Prostate gland (tissue), 2 donors: ENCODE measurements at regions not wholly inside any gene's neighbourhood (a gene's known extent, or its start where the extent isn't known, plus 50 kb on each side); places are given as distances from the start of the nearest gene placed in this dataset.

Experiments used
- DNase-seq: peaks from one replicate; pipeline ENCODE4 v3.0.0-alpha.2; 2019; ENCODE audit warnings: low spot score
- H3K27ac ChIP-seq, 2 donors: fragments of 200-600 bp; sonication (generic); 2 replicates each; pipeline ENCODE4 v1.5.1; 2017 to 2019
- H3K27me3 ChIP-seq: fragments of 200-600 bp; sonication (generic); replicated peaks from 2 replicates; pipeline ENCODE4 v1.5.1; 2019; ENCODE audit not compliant: insufficient read depth
- H3K36me3 ChIP-seq, 2 donors: fragments of 200-600 bp; sonication (generic); 1 replicate in 1 of 2; 2 replicates in 1 of 2; pipeline versions ENCODE4 v1.5.1 to v1.8.1; 2017 to 2019
- H3K4me1 ChIP-seq: fragments of 200-600 bp; sonication (generic); replicated peaks from 2 replicates; pipeline ENCODE4 v1.5.1; 2019
- H3K4me3 ChIP-seq, 2 donors: fragments of 200-600 bp; sonication (generic); 2 replicates each; pipeline ENCODE4 v1.5.1; 2017 to 2019
- H3K9me3 ChIP-seq: fragments of 200-600 bp; sonication (generic); 2 replicates; pipeline ENCODE4 v1.5.1; 2017
- CTCF ChIP-seq, 4 experiments: fragments of 200-600 bp in 2 of 4; fragments of 450-650 bp in 2 of 4; sonication (generic) in 2 of 4; IDR thresholded peaks; 1 replicate in 3 of 4; 2 replicates in 1 of 4; pipeline ENCODE4 v1.5.1; 2016 to 2019; ENCODE audit warnings: antibody characterized with exemption in 4 of 4, mild to moderate bottlenecking in 2 of 4, moderate library complexity in 2 of 4
- POLR2A ChIP-seq: fragments of 450-650 bp; IDR thresholded peaks from one replicate; pipeline ENCODE4 v1.6.1; 2016; ENCODE audit warnings: antibody characterized with exemption, mild to moderate bottlenecking
- POLR2AphosphoS5 ChIP-seq: sonication (generic); formaldehyde crosslinking; IDR thresholded peaks from one replicate; pipeline ENCODE4 v1.6.1; 2017; ENCODE audit warnings: antibody characterized with exemption
- WGBS: methylation state at CpG from one replicate; pipeline ENCODE4 v1.1.5; 2018; 5-methylcytosine and 5-hydroxymethylcytosine counted together
- intact Hi-C: fragments of 100-400 bp; cut with DNase I; formaldehyde crosslinking; loops from one replicate; pipeline ENCODE4 v1.14.2; 2022

DNA sequence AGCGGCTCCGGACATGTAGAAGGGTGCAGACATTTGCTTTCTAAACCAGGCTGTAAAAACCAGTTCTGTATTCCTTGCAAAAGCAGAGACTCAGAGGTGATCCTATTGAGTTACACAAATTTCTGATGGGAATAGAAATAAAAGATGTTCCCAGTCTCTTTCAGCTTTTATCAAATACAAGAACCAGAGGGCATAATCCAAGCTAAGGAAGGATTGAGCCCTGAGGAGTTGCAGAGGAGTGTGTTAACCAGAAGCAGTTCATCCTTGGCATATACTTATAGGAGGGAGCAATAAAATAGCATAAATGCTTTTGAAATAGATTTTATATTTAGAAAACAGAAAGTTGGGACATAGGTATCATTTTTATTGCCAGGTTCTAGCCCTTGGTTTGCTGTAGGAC is 75.3 kb downstream of the KIF4B start:
- no peaks in the 10 kb centered on the region for H3K27me3 ChIP-seq
- no peaks in the 10 kb centered on the region for H3K36me3 ChIP-seq
- WGBS: 81% methylated on average over 2 of the region's 2 CpGs
- H3K27ac ChIP-seq: no peak overlapping the region
- intact Hi-C loops: no loop called here
- TF ChIP-seq POLR2AphosphoS5: no peak
- no peak for TF ChIP-seq CTCF (IDR thresholded peaks at IDR 0.05)
- TF ChIP-seq POLR2A: no peak
- DNase-seq: no peak
- no peak overlapping the region for H3K4me3 ChIP-seq
- H3K4me1 ChIP-seq: no peaks in the 10 kb centered on the region
- H3K9me3 ChIP-seq: no peaks in the 10 kb centered on the region

DNA sequence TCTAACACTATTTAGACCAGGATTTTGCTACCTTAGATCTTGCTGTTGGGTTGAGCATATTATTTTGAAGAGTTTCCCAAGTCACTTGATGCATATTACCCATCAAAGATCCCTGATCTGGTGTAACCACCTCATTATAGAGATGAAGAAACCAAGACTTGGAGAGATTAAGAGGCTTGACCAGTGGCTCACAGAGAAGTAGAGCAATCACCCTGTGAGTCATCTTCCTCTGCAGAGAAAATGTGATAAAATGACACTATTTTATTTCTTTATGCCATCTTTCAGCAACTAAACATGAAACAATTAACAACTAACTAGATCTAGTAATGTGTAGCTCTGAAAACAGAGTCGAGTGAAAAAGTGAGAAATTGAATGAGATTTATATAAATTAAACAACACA is 76.1 kb downstream of the KIF4B start:
- no peak for TF ChIP-seq POLR2AphosphoS5
- TF ChIP-seq POLR2A: no peak
- no peak for TF ChIP-seq CTCF (IDR thresholded peaks at IDR 0.05)
- H3K4me3 ChIP-seq: no peak overlapping the region
- DNase-seq: no peak
- H3K4me1 ChIP-seq: no peaks in the 10 kb centered on the region
- intact Hi-C loops: no loop called here
- WGBS: 93% methylated on average over 1 of the region's 1 CpG
- H3K9me3 ChIP-seq: no peaks in the 10 kb centered on the region
- no peaks in the 10 kb centered on the region for H3K27me3 ChIP-seq
- no peaks in the 10 kb centered on the region for H3K36me3 ChIP-seq
- H3K27ac ChIP-seq: no peak overlapping the region

- WGBS: 16% methylated on average over 2 of the region's 2 CpGs
- Histone ChIP-seq H3K4me1 (no peaks in the 10 kb centered on the region), H3K4me3 (no peak overlapping the region), H3K36me3 (no peaks in the 10 kb centered on the region), H3K9me3 (no peaks in the 10 kb centered on the region), H3K27me3 (no peaks in the 10 kb centered on the region), H3K27ac (no peak overlapping the region)
- intact Hi-C loops: no loop called here
- DNase-seq: no peak
- no peak for TF ChIP-seq CTCF (IDR thresholded peaks at IDR 0.05)
These were observed 77.6 kb downstream of the KIF4B start for GRCh38 chr5:155091063-155091648.

GRCh38 chr5:155091768-155092717 is 78.5 kb downstream of the KIF4B start:
- Histone ChIP-seq H3K9me3 (no peaks in the 10 kb centered on the region), H3K36me3 (no peaks in the 10 kb centered on the region), H3K27ac (no peak overlapping the region), H3K27me3 (no peaks in the 10 kb centered on the region), H3K4me3 (no peak overlapping the region), H3K4me1 (no peaks in the 10 kb centered on the region)
- 90% methylated on average over 2 of the region's 2 CpGs for WGBS
- TF ChIP-seq POLR2AphosphoS5 (no peak), POLR2A (no peak), CTCF (IDR thresholded peaks at IDR 0.05) (no peak)
- DNase-seq: no peak
- intact Hi-C loops: no loop called here

DNA sequence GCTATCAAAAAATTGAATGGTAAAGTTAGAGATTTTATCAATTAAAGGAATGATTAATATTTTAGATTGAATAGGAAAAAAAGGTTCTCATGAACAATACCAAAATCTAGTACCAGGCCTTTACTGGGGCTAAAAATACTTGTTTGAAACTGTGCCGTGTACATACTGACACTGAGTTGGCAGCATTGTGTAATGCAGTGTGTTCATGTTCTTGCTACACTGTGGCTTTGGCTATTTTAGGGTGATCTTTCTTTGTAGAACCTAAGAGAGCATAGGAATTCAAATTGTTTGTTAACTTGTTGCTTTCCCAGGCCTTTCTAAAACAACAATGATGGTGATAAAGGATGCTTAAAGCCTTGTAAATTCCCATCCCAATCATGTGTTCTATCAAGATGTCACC is 80.9 kb downstream of the KIF4B start:
- H3K4me1 ChIP-seq: no peaks in the 10 kb centered on the region
- no peak overlapping the region for H3K4me3 ChIP-seq
- no peaks in the 10 kb centered on the region for H3K9me3 ChIP-seq
- no peak for DNase-seq
- no peak overlapping the region for H3K27ac ChIP-seq
- no peaks in the 10 kb centered on the region for H3K36me3 ChIP-seq
- intact Hi-C loops: no loop called here
- H3K27me3 ChIP-seq: no peaks in the 10 kb centered on the region
- WGBS: 71% methylated on average over 1 of the region's 1 CpG
- no peak for TF ChIP-seq CTCF (IDR thresholded peaks at IDR 0.05)
- no peak for TF ChIP-seq POLR2A
- no peak for TF ChIP-seq POLR2AphosphoS5
